HFFc6 (cell line): ENCODE measurements at regions not wholly inside any gene's neighbourhood (a gene's known extent, or its start where the extent isn't known, plus 50 kb on each side); places are given as distances from the start of the nearest gene placed in this dataset.

ENCODE experiments used
- DNase-seq: peaks from one replicate; pipeline ENCODE4 v3.0.0-alpha.2; 2018
- H3K27ac Mint-ChIP-seq: 2 replicates; pipeline ENCODE4 v1.8.0; 2020; ENCODE audit warnings: mild to moderate bottlenecking, mixed read lengths
- H3K27me3 Mint-ChIP-seq: 2 replicates; pipeline ENCODE4 v1.8.0; 2021; ENCODE audit warnings: mild to moderate bottlenecking, moderate library complexity, mixed read lengths; ENCODE audit not compliant: insufficient read depth
- H3K36me3 Mint-ChIP-seq: 2 replicates; pipeline ENCODE4 v1.8.0; 2021; ENCODE audit warnings: low read depth, mixed read lengths
- H3K4me1 Mint-ChIP-seq: 2 replicates; pipeline ENCODE4 v1.8.0; 2020; ENCODE audit warnings: low read depth, mixed read lengths
- H3K4me3 Mint-ChIP-seq: 2 replicates; pipeline ENCODE4 v1.8.0; 2020; ENCODE audit warnings: mild to moderate bottlenecking, moderate library complexity, mixed read lengths
- H3K9me3 Mint-ChIP-seq: 2 replicates; pipeline ENCODE4 v1.8.0; 2020; ENCODE audit warnings: mild to moderate bottlenecking, mixed read lengths
- TF ChIP-seq, protein P1 (sequence below): fragments of 200-600 bp; sonication (generic); IDR thresholded peaks from 2 replicates; pipeline ENCODE4 v1.5.0; 2021; ENCODE audit warnings: antibody characterized with exemption, mild to moderate bottlenecking

DNA sequence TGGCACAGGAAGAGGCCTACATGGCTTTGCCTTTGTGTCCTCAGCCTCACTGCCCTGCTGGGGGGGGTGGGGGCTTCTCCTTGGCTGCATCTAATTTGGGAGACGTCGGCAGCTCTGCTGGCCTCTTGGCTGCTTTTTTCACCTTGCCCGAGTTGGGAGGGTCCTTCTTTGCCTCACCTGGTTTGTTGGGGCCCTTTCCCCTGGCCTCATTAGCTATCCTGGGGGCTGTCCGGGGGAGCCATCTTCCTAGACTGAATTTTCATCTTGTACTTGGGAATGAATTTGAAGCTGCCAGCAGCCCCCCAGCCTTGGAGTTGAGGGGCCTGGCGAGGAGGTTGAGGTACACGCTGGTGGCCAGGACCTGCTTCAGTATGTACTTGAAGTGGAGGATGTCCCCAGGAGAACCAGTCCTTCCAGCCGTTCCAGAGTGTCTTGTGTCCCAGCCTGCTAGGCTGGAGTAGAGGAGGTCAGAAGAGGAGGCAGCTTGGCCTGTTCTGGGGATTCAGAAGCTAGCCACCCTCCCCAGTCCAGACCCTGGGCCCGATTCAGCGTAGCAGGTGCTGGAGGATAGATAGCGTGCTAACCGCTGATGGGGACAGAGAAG, 70.7 kb upstream of the VASH1 start:
- TF ChIP-seq, protein P1, sequence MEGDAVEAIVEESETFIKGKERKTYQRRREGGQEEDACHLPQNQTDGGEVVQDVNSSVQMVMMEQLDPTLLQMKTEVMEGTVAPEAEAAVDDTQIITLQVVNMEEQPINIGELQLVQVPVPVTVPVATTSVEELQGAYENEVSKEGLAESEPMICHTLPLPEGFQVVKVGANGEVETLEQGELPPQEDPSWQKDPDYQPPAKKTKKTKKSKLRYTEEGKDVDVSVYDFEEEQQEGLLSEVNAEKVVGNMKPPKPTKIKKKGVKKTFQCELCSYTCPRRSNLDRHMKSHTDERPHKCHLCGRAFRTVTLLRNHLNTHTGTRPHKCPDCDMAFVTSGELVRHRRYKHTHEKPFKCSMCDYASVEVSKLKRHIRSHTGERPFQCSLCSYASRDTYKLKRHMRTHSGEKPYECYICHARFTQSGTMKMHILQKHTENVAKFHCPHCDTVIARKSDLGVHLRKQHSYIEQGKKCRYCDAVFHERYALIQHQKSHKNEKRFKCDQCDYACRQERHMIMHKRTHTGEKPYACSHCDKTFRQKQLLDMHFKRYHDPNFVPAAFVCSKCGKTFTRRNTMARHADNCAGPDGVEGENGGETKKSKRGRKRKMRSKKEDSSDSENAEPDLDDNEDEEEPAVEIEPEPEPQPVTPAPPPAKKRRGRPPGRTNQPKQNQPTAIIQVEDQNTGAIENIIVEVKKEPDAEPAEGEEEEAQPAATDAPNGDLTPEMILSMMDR = no peak
- Mint-ChIP-seq H3K9me3 (peaks cover 10% of the 10 kb centered on the region), H3K4me1 (no peaks in the 10 kb centered on the region), H3K4me3 (no peak overlapping the region), H3K27ac (no peak overlapping the region), H3K36me3 (no peaks in the 10 kb centered on the region), H3K27me3 (peaks cover 13% of the 10 kb centered on the region)
- DNase-seq = no peak

DNA sequence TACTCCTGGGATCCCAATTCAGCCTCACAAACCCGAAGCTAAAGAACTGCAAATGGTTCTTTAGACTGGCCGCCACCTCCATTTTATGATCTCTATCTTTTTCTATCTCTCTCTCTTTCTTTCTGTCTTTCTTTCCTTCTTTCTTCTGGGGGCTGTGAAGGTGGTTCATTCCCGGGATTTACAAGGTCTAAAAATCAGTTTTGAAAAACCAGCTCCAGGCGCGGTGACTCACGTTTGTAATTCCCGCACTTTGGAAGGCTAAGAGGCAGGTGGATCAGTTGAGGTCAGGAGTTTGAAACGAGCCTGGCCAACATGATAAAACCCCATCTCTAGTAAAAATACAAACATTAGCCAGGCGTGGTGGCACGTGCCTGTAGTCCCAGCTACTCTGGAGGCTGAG, 67.2 kb upstream of the VASH1 start:
- H3K4me3 Mint-ChIP-seq = peak overlapping the region; percentile 20; the same call in 1 of the 2 replicates
- H3K4me1 Mint-ChIP-seq = no peaks in the 10 kb centered on the region
- H3K36me3 Mint-ChIP-seq = no peaks in the 10 kb centered on the region
- DNase-seq = no peak
- TF ChIP-seq, protein P1 = no peak
- H3K9me3 Mint-ChIP-seq = no peaks in the 10 kb centered on the region
- H3K27ac Mint-ChIP-seq = no peak overlapping the region
- peaks cover 24% of the 10 kb centered on the region for H3K27me3 Mint-ChIP-seq

DNA sequence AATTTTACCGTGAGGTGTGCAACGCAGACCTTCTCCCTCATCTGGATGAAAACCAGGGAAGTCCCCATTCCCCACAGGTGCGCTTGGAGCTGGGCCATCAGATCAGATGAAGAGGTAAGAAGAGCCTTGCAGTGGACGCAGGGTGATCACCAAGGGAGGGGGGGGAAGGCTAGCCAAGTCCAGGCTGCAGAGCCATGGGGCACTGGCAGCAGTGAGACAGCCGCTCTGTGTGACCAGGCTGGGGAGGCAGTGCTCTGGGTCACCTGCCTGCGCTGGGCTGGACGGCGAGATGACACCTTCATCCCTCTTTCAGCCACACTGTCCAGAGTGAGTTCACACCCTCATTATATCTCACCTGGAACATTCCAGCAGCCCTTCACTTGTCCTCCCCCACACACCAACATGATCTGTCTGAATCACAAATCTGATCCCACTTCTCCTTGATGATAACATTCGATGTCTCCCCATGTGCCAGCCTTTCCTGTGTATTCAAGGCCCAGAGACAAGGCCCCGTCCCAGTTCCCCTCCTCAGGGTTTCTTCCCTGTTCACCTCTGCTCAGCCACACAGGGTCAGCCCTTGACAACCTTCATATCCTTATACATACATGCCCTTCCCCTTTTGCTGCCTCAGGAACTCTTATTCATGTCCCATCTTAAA, 65.9 kb upstream of the VASH1 start:
- Mint-ChIP-seq H3K4me3 (no peak overlapping the region), H3K36me3 (no peaks in the 10 kb centered on the region), H3K27me3 (peaks cover 31% of the 10 kb centered on the region), H3K4me1 (no peaks in the 10 kb centered on the region), H3K9me3 (no peaks in the 10 kb centered on the region), H3K27ac (no peak overlapping the region)
- TF ChIP-seq, protein P1 = no peak
- DNase-seq = no peak

DNA sequence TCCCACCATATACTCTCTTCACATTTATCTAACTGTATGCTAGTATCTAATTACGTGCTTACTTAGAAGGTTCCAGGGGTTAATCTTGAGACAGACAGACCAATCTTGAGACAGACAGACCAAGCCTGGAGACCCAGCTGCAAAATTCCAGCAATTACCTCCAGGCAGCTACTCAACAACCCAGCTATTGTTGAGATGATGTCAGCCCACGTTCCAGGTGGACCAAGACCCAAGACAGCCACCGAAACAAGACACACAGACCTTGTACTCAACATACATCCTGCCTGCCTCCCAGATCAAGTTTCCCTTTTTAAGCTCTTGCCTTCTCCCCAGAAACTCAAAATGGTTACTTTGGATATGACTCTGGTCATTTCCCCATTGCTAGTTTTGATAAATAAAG, 64.9 kb upstream of the VASH1 start:
- H3K9me3 Mint-ChIP-seq = no peaks in the 10 kb centered on the region
- H3K27ac Mint-ChIP-seq = no peak overlapping the region
- TF ChIP-seq, protein P1 = no peak
- H3K4me1 Mint-ChIP-seq = no peaks in the 10 kb centered on the region
- H3K4me3 Mint-ChIP-seq = no peak overlapping the region
- H3K27me3 Mint-ChIP-seq = peaks cover 35% of the 10 kb centered on the region
- H3K36me3 Mint-ChIP-seq = no peaks in the 10 kb centered on the region
- no peak for DNase-seq

DNA sequence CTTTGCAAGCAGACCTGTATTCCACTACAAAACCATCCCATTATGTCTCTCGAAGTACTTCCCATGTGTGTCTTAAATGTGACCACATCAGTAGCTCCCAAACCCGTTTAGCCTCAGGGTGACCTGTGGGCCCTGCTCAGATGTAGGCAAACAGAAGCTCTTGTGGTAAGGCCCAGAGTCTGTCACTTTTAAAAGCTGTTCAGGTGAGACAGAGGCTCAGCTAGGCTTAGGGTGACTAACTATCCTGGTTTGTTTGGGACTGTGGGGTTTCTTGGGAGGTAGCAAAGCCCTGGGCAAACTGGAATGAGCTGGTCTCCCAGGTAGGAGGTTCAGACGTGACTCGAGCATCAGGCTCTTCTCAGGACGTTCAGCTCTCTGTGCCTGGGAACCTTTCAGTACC, 64.5 kb upstream of the VASH1 start:
- H3K36me3 Mint-ChIP-seq = no peaks in the 10 kb centered on the region
- no peak overlapping the region for H3K4me3 Mint-ChIP-seq
- TF ChIP-seq, protein P1 = no peak
- H3K27ac Mint-ChIP-seq = no peak overlapping the region
- peaks cover 36% of the 10 kb centered on the region for H3K27me3 Mint-ChIP-seq
- no peak for DNase-seq
- no peaks in the 10 kb centered on the region for H3K9me3 Mint-ChIP-seq
- H3K4me1 Mint-ChIP-seq = no peaks in the 10 kb centered on the region
